Mesenchymal stem cell (in vitro differentiated cells and primary cell): ENCODE measurements at regions not wholly inside any gene's neighbourhood (a gene's known extent, or its start where the extent isn't known, plus 50 kb on each side); places are given as distances from the start of the nearest gene placed in this dataset.

ENCODE experiments used
- DNase-seq: peaks from one replicate; pipeline ENCODE4 v3.0.0-alpha.2; 2013
- H2AFZ ChIP-seq: one replicate; pipeline ENCODE4 v1.6.1; 2013; ENCODE audit warnings: low read depth, mild to moderate bottlenecking, control low read depth, inconsistent platforms, low read length, moderate library complexity
- H2AK5ac ChIP-seq: 2 replicates; pipeline ENCODE4 v1.6.1; 2013; ENCODE audit warnings: low read length, moderate library complexity, mild to moderate bottlenecking, inconsistent platforms; ENCODE audit not compliant: severe bottlenecking
- H2BK120ac ChIP-seq: one replicate; pipeline ENCODE4 v1.6.1; 2013; ENCODE audit warnings: low read depth, mild to moderate bottlenecking, inconsistent platforms, low read length, moderate library complexity
- H2BK12ac ChIP-seq, 2 experiments: one replicate each; pipeline ENCODE4 v1.6.1; 2013; ENCODE audit warnings: inconsistent platforms in 2 of 2, low read length in 2 of 2, mild to moderate bottlenecking in 2 of 2, moderate library complexity in 2 of 2, control low read depth in 1 of 2
- H2BK15ac ChIP-seq: one replicate; pipeline ENCODE4 v1.6.1; 2013; ENCODE audit warnings: mild to moderate bottlenecking, low read depth, inconsistent platforms; ENCODE audit not compliant: poor library complexity, severe bottlenecking
- H2BK5ac ChIP-seq: 2 replicates; pipeline ENCODE4 v1.6.1; 2013; ENCODE audit warnings: low read depth, mild to moderate bottlenecking, low read length, control low read depth, inconsistent platforms; ENCODE audit not compliant: poor library complexity, severe bottlenecking
- H3K14ac ChIP-seq, 2 experiments: one replicate each; pipeline ENCODE4 v1.6.1; 2013; ENCODE audit warnings: inconsistent platforms in 2 of 2, low read length in 2 of 2, control low read depth in 1 of 2, mild to moderate bottlenecking in 1 of 2, moderate library complexity in 1 of 2
- H3K18ac ChIP-seq, 2 experiments: one replicate each; pipeline ENCODE4 v1.6.1; 2013; ENCODE audit warnings: inconsistent platforms in 2 of 2, low read length in 2 of 2, control low read depth in 1 of 2, low read depth in 1 of 2, mild to moderate bottlenecking in 1 of 2
- H3K23ac ChIP-seq, 2 experiments: one replicate each; pipeline ENCODE4 v1.6.1; 2013; ENCODE audit warnings: inconsistent platforms in 2 of 2, low read length in 2 of 2, mild to moderate bottlenecking in 2 of 2, moderate library complexity in 2 of 2, control low read depth in 1 of 2
- H3K27ac ChIP-seq: 2 replicates; pipeline ENCODE4 v1.5.1; 2013; ENCODE audit warnings: mild to moderate bottlenecking, moderate library complexity, low read length, control low read depth, inconsistent platforms; ENCODE audit not compliant: poor library complexity, severe bottlenecking
- H3K27me3 ChIP-seq, 2 experiments: 2 replicates each; pipeline versions ENCODE4 v1.6.1 to v1.7.0; 2013; ENCODE audit warnings: low read length in 2 of 2, mild to moderate bottlenecking in 2 of 2, moderate library complexity in 2 of 2, control low read depth in 1 of 2, inconsistent platforms in 1 of 2; ENCODE audit not compliant: control insufficient read depth in 1 of 2, insufficient read depth in 1 of 2
- H3K36me3 ChIP-seq, 2 experiments: 2 replicates each; pipeline versions ENCODE4 v1.6.1 to v1.7.0; 2013; ENCODE audit warnings: low read length in 2 of 2, control low read depth in 1 of 2, inconsistent platforms in 1 of 2, low read depth in 1 of 2, mild to moderate bottlenecking in 1 of 2; ENCODE audit not compliant: insufficient read depth in 2 of 2, control insufficient read depth in 1 of 2
- H3K4ac ChIP-seq, 2 experiments: one replicate each; pipeline ENCODE4 v1.6.1; 2013; ENCODE audit warnings: inconsistent platforms in 2 of 2, low read length in 2 of 2, mild to moderate bottlenecking in 2 of 2, moderate library complexity in 2 of 2, control low read depth in 1 of 2, low read depth in 1 of 2
- H3K4me1 ChIP-seq: 2 replicates; pipeline ENCODE4 v1.6.1; 2013; ENCODE audit warnings: low read depth, low read length, control low read depth; ENCODE audit not compliant: control insufficient read depth, insufficient read depth
- H3K4me2 ChIP-seq: 2 replicates; pipeline ENCODE4 v1.6.1; 2013; ENCODE audit warnings: low read length, mild to moderate bottlenecking, inconsistent platforms; ENCODE audit not compliant: poor library complexity, severe bottlenecking
- H3K4me3 ChIP-seq, 2 experiments: 2 replicates each; pipeline versions ENCODE4 v1.5.1 to v1.7.0; 2013; ENCODE audit warnings: low read length in 2 of 2, mild to moderate bottlenecking in 2 of 2, control low read depth in 1 of 2, low read depth in 1 of 2; ENCODE audit not compliant: insufficient read depth in 1 of 2
- H3K79me1 ChIP-seq: replicated peaks from 2 replicates; pipeline ENCODE4 v1.6.1; 2013; ENCODE audit warnings: mild to moderate bottlenecking, control low read depth, low read length, inconsistent platforms; ENCODE audit not compliant: poor library complexity, severe bottlenecking
- H3K9ac ChIP-seq: 2 replicates; pipeline ENCODE4 v1.7.0; 2013; ENCODE audit warnings: mild to moderate bottlenecking, low read length, moderate library complexity
- H3K9me3 ChIP-seq: 2 replicates; pipeline ENCODE4 v1.7.0; 2013; ENCODE audit warnings: mild to moderate bottlenecking, low read length; ENCODE audit not compliant: control insufficient read depth
- H4K8ac ChIP-seq: one replicate; pipeline ENCODE4 v1.6.1; 2013; ENCODE audit warnings: inconsistent platforms, mild to moderate bottlenecking, low read length, moderate library complexity
- H4K91ac ChIP-seq: one replicate; pipeline ENCODE4 v1.6.1; 2013; ENCODE audit warnings: mild to moderate bottlenecking, low read length, inconsistent platforms
- whole genome bisulfite sequencing: methylation state at CpG from one replicate; pipeline ENCODE4 v1.1.7; 2013; ENCODE audit warnings: mixed read lengths; 5-methylcytosine and 5-hydroxymethylcytosine counted together

DNA sequence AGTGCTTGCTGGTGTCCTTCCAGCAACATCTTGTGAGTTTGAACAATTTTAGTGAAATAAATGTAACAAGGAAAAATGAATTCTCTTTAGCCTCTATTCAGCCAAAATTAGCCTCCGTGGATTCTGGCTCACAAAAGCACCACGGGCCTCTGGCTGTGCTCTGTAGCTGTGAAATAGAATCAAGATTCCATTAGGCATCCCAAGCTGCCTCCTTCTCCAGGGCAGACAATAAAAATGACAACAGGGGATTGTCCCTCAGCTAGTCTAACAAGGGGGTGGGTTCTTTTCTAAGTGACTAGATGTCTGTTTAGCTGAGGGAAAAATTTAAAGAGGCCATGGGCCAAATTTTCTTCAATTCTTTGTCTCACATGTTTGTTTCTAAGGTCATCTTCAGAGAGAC, 254.7 kb upstream of the FIGN start:
- Histone ChIP-seq H3K18ac (no peak overlapping the region), H3K79me1 (no peaks in the 10 kb centered on the region), H3K27me3 (no peaks in the 10 kb centered on the region), H4K91ac (no peak overlapping the region), H2AK5ac (no peak overlapping the region), H2AFZ (no peak overlapping the region), H4K8ac (no peak overlapping the region), H3K4me1 (no peaks in the 10 kb centered on the region), H3K4me3 (no peak overlapping the region), H3K27ac (no peak overlapping the region), H2BK12ac (no peak overlapping the region), H3K4me2 (no peak overlapping the region), H2BK120ac (no peak overlapping the region), H3K9me3 (no peaks in the 10 kb centered on the region), H3K23ac (no peak overlapping the region), H3K9ac (no peak overlapping the region), H3K4ac (no peak overlapping the region), H3K36me3 (no peaks in the 10 kb centered on the region), H2BK5ac (no peak overlapping the region), H2BK15ac (no peak overlapping the region), H3K14ac (no peak overlapping the region)
- DNase-seq, result no peak
- WGBS, result 81% methylated on average over 2 of the region's 2 CpGs

DNA sequence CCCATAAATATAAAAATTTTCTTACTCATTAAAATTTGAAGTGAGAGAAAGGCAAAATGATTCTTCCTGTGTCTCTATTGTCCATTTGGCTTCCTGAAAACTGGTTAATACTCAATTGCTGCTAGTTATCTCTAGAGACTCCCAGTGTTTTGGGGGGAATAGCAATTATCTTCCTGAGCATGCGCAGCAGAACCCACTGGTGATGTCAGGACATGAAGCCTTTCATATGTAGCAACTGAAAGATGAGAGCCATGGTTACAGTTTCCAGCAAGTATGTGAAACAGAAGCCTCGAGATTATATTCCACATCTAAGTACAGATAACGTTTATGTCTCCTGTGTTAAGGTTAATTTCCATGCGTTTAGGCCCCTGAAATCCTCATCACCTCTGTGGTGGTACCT, 254.3 kb upstream of the FIGN start:
- no peak overlapping the region for H2BK120ac ChIP-seq
- no peak overlapping the region for H4K8ac ChIP-seq
- no peaks in the 10 kb centered on the region for H3K27me3 ChIP-seq
- no peak overlapping the region for H3K9ac ChIP-seq
- H3K18ac ChIP-seq, result no peak overlapping the region
- no peak overlapping the region for H3K4me3 ChIP-seq
- no peak overlapping the region for H3K4me2 ChIP-seq
- no peaks in the 10 kb centered on the region for H3K9me3 ChIP-seq
- H2BK5ac ChIP-seq, result no peak overlapping the region
- no peak overlapping the region for H2AFZ ChIP-seq
- no peaks in the 10 kb centered on the region for H3K79me1 ChIP-seq
- H2BK12ac ChIP-seq, result no peak overlapping the region
- H3K14ac ChIP-seq, result no peak overlapping the region
- H3K36me3 ChIP-seq, result no peaks in the 10 kb centered on the region
- no peak overlapping the region for H4K91ac ChIP-seq
- 85% methylated on average over 4 of the region's 4 CpGs for WGBS
- H3K4ac ChIP-seq, result no peak overlapping the region
- no peak overlapping the region for H3K27ac ChIP-seq
- H2BK15ac ChIP-seq, result no peak overlapping the region
- no peaks in the 10 kb centered on the region for H3K4me1 ChIP-seq
- H2AK5ac ChIP-seq, result no peak overlapping the region
- no peak overlapping the region for H3K23ac ChIP-seq
- DNase-seq, result no peak

DNA sequence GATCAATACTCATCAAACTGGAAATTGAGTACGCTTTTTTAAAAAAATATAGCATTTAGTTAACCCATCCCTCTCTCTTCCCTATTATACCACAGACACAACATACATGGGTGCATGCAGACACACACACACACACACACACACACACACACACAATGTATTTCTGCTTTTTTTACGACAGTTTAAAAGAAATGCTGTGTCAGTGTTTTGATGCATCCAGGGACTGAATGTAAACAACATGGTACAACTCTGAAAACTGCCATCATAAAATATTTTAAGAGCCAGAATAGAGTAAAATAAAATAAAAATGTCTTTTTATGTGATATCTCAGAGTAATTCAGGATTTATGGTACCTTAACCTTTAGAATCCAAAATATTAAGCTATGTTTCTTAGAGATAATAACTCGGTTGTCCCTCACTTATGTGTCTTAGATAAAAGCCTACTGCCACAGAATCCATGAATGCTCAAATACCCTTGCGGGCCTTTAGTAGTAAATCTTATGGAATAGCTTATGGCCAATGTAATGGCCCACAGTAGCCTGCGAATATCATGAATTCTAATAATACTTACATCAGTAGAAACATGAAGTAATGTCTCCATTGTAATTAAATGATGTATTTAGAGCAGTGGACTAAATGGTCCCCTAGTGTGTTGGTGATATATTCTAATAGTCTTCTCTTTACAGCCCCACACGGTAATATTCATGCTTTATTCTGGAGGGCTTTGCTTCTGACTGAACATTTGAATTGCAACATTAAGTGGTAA, 251.6 kb upstream of the FIGN start:
- H3K14ac ChIP-seq, result no peak overlapping the region
- no peak overlapping the region for H4K91ac ChIP-seq
- no peak overlapping the region for H2BK5ac ChIP-seq
- H3K4me3 ChIP-seq, result no peak overlapping the region
- no peak overlapping the region for H2AK5ac ChIP-seq
- H3K4me1 ChIP-seq, result no peaks in the 10 kb centered on the region
- H2BK15ac ChIP-seq, result no peak overlapping the region
- H3K27me3 ChIP-seq, result no peaks in the 10 kb centered on the region
- no peak overlapping the region for H3K18ac ChIP-seq
- H3K9me3 ChIP-seq, result no peaks in the 10 kb centered on the region
- no peak overlapping the region for H3K4me2 ChIP-seq
- no peak overlapping the region for H2AFZ ChIP-seq
- no peaks in the 10 kb centered on the region for H3K79me1 ChIP-seq
- H3K9ac ChIP-seq, result no peak overlapping the region
- H3K36me3 ChIP-seq, result no peaks in the 10 kb centered on the region
- no peak overlapping the region for H3K27ac ChIP-seq
- 87% methylated on average over 2 of the region's 6 CpGs for WGBS
- no peak overlapping the region for H2BK12ac ChIP-seq
- H3K23ac ChIP-seq, result no peak overlapping the region
- H3K4ac ChIP-seq, result no peak overlapping the region
- H4K8ac ChIP-seq, result no peak overlapping the region
- DNase-seq, result no peak
- H2BK120ac ChIP-seq, result no peak overlapping the region

DNA sequence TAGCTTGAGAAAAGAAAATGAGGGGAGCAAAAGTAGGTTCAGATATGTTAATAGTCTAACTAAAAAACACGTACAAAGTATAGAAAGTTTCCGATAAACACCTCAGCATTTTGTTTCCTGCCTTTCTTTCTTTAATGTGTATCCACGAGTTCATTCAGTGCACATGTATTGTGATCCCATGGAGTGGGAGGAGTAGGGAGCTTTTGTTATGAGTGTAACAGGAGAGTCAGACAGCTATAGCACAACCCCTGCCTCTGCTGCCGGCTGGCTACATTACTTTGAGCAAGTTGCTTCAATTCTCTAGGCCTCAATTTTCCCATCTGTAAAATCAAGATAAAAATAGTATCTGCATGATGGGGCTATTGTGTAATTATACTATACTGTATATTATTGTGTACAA, 249.2 kb upstream of the FIGN start:
- Histone ChIP-seq H2BK120ac (no peak overlapping the region), H3K36me3 (no peaks in the 10 kb centered on the region), H2BK5ac (no peak overlapping the region), H3K9me3 (no peaks in the 10 kb centered on the region), H3K4me2 (no peak overlapping the region), H2AK5ac (no peak overlapping the region), H3K27ac (no peak overlapping the region), H3K79me1 (no peaks in the 10 kb centered on the region), H2BK15ac (no peak overlapping the region), H3K4me1 (no peaks in the 10 kb centered on the region), H3K4me3 (no peak overlapping the region), H4K91ac (no peak overlapping the region), H3K14ac (no peak overlapping the region), H3K9ac (no peak overlapping the region), H4K8ac (no peak overlapping the region), H3K4ac (no peak overlapping the region), H2BK12ac (no peak overlapping the region), H2AFZ (no peak overlapping the region), H3K18ac (no peak overlapping the region), H3K27me3 (no peaks in the 10 kb centered on the region), H3K23ac (no peak overlapping the region)
- no peak for DNase-seq
- whole genome bisulfite sequencing, result 90% methylated on average over 2 of the region's 4 CpGs
